HG03097 (cell line): ENCODE measurements at regions not wholly inside any gene's neighbourhood (a gene's known extent, or its start where the extent isn't known, plus 50 kb on each side); places are given as distances from the start of the nearest gene placed in this dataset.
"Not testable (repeated sequence)": the region's sequence is repeated elsewhere in the genome, so short reads cannot be mapped to it uniquely, and the experiment has no call there.

Experiments used
- ATAC-seq: cut with Tn5 transposase; IDR thresholded peaks from one replicate; pipeline ENCODE4 v1.9.1; 2021; ENCODE audit not compliant: unreplicated experiment, low FRiP score

DNA sequence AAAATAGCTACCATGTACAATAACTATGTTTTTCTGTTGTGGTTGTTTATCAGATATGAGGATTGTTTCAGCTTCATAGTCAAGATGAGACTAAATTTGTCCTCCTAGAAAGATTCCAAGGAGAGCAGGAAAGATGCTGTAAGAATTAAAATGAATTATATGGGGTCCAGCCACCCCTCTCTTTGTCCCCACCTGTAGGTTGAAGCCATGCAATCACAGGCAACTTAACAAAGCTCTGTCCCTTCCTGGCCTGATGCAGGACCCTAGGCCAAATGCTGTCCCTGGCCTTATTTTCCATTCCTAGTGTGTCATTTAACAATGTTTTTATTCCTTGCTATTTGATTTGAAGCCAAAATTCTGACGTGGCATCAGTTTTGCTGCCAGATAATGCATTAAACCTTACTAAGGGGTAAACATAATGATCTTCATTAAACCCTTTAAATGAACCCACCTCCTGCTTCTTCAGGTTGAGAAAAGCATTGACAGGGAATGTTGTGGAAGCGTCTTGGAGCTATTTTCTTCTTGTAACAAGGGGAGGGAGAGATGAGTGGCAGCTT lies 240.9 kb upstream of the ZNF521 start:
- no peak for ATAC-seq

DNA sequence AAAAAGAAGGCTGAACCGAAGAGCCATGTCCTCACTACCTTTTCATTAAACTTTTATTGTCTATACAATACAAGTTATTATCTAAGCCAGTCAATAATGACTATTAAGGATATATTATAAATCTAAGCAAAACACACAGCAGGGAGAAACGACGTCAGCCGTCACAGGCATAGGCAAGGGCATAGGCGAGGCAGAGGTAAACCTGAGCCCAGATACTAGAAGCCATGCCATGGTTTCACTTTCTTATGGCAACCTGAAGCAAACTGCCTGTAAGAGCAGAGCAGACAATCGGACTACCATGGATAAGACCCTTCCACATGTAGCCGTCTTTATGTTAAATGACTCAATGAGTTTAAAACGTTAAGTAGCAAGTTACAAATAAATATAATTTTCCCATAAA lies 238.5 kb upstream of the ZNF521 start:
- ATAC-seq: no peak

DNA sequence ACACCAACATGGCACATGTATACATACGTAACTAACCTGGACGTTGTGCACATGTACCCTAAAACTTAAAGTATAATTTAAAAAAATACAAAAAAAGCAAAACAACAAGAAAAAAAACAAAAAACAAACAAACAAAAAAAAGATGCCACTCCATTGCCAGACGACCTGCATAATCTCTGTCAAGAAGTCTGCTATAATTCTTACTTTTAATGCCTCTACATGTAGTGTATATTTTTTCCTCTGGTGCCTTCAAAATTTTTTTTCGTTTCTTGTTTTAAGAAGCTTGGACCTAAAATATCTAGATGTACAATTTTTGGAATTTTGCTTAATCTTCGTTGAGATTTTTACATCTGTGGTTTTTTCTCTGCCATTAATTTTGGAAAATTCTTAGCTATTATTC lies 235.6 kb upstream of the ZNF521 start:
- no peak for ATAC-seq

DNA sequence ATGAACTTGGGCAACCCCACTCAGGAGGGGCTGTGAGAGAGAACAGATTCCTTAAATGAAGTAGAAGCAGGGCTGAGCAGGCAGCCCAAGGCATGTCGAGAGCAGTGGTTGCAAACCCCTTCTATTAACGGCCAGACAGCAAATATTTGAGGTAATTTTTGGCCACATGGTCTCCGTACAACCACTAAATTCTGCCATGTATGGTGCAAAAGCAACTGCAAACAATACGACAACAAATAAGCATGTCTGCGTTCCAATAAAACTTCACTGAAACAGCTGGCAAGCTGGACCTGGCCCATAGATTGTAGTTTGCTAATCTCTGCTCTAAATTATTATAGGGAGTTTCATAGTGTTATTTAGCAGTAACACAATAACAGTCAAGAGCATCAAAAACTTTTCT lies 217.0 kb upstream of the ZNF521 start:
- ATAC-seq: no peak

DNA sequence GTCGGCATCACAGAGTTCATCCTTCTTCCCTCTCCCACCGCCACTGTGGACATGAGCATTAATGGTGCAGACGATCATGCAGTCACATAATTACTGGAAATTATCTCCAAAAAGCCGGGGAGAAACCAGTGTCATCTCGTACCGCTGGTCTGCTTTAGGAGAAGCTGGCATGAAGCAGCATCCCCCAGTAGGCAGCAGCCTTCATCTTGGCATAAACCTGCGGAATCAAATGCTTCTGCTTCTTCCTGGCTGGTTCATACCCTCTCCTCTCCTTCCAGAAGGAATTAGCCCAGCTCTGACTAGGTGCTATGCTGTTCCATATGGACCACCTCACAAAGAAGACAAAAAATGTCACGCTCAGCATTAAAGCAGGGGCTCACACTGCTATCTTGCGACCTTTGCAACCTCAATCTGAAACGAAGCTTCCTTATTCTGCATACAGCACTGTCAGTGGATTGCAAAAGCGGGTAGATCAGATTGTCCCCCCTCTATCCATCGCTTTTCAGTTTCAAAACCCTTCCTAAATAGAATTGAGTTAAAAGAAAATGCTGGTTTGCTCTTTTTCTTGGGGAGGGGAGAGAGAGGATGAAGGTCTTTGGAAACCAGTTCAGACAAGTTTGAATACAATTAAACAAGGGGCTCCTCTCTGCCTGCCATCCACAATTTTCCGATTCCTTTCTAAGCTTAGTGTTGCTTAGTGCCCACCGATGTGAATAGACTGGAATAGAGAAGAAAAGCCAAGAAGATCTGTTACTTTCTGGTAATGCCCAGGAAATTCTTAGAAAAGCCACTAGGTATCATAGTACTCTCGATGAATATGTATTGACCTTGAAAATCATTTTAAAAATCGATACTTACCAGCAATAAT lies 212.1 kb upstream of the ZNF521 start:
- no peak for ATAC-seq

DNA sequence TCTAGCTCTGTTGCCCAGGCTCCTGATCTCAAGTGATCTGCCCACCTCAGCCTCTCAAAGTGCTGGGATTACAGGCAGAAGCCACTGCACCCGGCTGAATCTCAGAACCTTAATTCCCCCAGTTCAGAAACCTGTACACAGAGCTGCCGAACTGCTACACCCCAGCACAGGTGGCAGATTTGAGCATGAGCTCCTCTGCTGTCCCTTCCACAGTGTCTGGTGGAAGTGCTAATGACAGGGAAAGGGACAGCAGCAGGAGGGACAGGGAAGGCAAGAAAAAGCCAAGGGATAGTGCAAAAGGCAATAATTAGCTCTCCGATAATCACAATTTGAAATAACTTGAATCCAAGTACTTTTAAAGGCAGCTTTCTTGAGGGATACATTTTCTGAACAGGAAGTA lies 211.4 kb upstream of the ZNF521 start:
- ATAC-seq: no peak

- ATAC-seq: no peak
These were observed 210.0 kb upstream of the ZNF521 start for GRCh38 chr18:25561918-25562317.

- no peak for ATAC-seq
These were observed 208.4 kb upstream of the ZNF521 start for GRCh38 chr18:25560369-25560768.

DNA sequence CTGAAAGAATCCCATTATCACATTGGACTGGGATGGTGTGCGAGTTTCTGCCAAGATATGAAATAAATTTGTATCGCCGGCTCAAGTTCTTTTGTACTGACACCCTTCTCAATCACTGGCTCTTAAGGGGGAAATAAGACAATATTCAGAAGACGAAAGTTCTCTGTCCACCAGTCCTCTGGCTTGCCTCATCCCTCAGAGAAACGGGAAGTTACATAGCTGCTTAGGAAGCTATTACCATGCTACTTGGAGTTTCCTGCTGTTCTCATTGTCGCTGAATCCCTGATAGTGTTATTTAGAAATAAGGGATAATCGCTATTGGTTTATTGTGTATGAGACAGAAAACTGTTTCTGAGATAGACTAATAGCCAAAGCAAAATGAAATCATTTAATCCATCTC lies 205.0 kb upstream of the ZNF521 start:
- no peak for ATAC-seq

GRCh38 chr18:25553631-25554263 lies 201.8 kb upstream of the ZNF521 start:
- no peak for ATAC-seq

- ATAC-seq: no peak
These were observed 192.8 kb upstream of the ZNF521 start for GRCh38 chr18:25544546-25545287.

DNA sequence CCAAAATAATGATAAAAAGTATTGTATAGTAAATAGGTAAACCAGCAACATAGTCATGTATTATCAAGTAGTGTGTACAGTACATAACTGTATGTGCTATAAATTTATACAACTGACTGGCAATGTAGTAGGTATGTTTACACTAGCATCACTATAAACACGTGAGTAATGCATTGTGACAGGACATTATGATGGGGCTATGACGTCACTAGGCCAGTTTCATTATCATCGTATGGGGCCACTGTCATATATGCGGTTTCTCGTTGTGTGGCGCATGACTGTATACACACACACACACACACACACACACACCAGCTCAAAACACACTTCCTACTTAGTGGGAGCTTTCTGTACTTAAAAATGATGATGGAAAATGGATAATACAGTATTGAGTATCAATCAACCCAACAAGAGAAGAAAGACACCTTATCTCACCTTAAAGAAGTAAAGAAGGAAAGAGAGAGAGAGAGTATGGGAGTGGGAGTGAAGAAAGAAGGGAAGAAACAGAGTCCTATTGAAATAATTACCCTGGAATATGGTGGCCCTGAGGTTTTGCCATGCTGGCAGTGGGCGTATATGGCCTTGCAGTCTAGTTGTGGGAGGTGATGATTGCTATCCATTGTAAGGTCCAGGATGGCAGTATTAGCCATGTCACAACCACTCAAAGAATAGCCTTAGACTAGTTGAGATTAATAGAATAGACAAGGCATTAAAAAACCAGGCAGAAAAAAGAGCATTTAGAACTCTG lies 186.4 kb upstream of the ZNF521 start:
- ATAC-seq: no peak

DNA sequence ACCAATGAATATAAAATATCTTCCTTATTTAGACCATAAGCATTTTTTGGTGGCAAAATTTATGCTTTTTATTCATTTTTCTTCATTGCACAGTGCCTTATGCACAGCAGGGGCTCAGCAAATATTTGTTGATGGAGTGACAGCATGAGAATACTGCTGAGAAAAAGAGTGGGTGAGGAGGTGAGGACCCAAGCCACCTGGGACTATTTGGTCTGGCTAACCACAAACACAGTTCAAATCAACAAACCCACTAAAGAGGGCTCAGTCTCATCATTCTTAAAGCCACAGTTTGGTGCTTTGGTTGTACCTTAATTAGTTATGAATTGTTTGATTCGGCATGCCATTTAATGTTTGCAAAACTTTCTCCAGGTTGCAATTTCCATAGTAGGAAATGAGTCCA lies 183.5 kb upstream of the ZNF521 start:
- ATAC-seq: no peak

GRCh38 chr18:25534401-25534800 lies 182.4 kb upstream of the ZNF521 start:
- no peak for ATAC-seq

DNA sequence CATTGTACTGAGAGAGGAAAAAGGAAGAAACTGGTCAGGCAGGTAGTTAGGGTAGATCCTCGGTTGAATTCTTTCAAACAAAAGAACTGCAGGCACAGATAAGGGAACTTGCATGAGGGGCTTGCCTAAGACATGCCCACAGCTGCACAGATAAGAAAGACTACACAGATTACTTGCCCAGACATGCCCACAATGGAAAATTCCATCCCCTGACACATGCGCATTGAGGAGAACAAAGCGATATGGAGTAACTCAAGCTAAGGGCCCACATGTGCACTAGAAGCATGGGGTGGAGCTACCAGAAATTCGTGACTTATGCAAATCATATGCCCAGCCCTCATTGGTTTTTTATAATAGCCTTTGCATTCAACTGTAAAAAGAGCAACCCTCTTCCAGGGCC lies 181.3 kb upstream of the ZNF521 start:
- ATAC-seq: no peak

- ATAC-seq: no peak
These were observed 179.2 kb upstream of the ZNF521 start for GRCh38 chr18:25531207-25531606.

GRCh38 chr18:25525789-25526188 lies 173.8 kb upstream of the ZNF521 start:
- not testable (repeated sequence) for ATAC-seq

DNA sequence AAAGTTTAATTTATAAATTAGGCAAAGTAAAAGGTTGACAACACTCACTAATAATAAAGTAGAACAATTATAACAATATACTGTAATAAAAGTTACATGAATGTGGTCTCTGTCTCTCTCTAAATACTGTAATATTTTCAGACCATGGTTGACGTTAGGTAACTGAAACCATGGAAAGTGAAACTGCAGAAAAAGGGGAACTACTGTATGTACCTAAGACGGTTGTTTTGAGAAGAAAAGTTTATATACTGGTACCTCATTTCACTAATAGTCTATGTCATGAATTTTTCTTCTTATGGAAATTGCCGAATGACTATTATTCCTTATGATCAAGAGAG lies 166.7 kb upstream of the ZNF521 start:
- peak; percentile 98 for ATAC-seq

- peak; percentile 33 for ATAC-seq
These were observed 166.1 kb upstream of the ZNF521 start for GRCh38 chr18:25517881-25518715.
